ENCODE measurements at regions not wholly inside any gene's neighbourhood (a gene's known extent, or its start where the extent isn't known, plus 50 kb on each side); places are given as distances from the start of the nearest gene placed in this dataset.

- TF ChIP-seq CTCF (IDR thresholded peaks at IDR 0.05) (no peak), EZH2 (IDR thresholded peaks at IDR 0.05) (no peak)
Observed at GRCh38 chr10:64316833-64317232, 795.6 kb downstream of the REEP3 start.

Measured in neural progenitor cell (in vitro differentiated cells).